ENCODE measurements at regions not wholly inside any gene's neighbourhood (a gene's known extent, or its start where the extent isn't known, plus 50 kb on each side); places are given as distances from the start of the nearest gene placed in this dataset.

GRCh38 chr10:124183617-124184016, 90.2 kb upstream of the CHST15 start:
- Histone ChIP-seq H3K9me2 (replicated peaks; ENCODE audit: low read length) (no peaks in the 10 kb centered on the region), H3K9me3 (ENCODE audit: low read length) (no peaks in the 10 kb centered on the region), H4K20me1 (ENCODE audit: low read length) (no peaks in the 10 kb centered on the region), H3K36me3 (ENCODE audit: low read depth, low read length) (no peaks in the 10 kb centered on the region), H3F3A (ENCODE audit: low read length, unreplicated experiment) (no peaks in the 10 kb centered on the region), H3K79me2 (ENCODE audit: low read length) (no peaks in the 10 kb centered on the region), H3K4me3 (ENCODE audit: low read length) (no peak overlapping the region), H3K27me3 (ENCODE audit: low read length) (no peaks in the 10 kb centered on the region), H3K9ac (ENCODE audit: low read length) (no peak overlapping the region), H3K4me1 (ENCODE audit: insufficient read depth, low read length) (peaks cover 10% of the 10 kb centered on the region; the same call in 1 of the 2 replicates), H2AFZ (ENCODE audit: low read length) (no peak overlapping the region), H3K27ac (ENCODE audit: low read length) (no peak overlapping the region), H3K4me2 (ENCODE audit: low read length) (no peak overlapping the region)
- intact Hi-C loops (cut with micrococcal nuclease): no loop called here
- DNase-seq (no peak), ATAC-seq (no peak)
- POLR2A ChIA-PET (ENCODE audit: unreplicated experiment): no interaction called here
- CTCF ChIA-PET: no interaction called here
- BruUV-seq (replicated peaks): no TSS peak
- TF ChIP-seq EZH2phosphoT487 (IDR thresholded peaks at IDR 0.05; ENCODE audit: borderline replicate concordance, low read length) (no peak), EZH2 (IDR thresholded peaks at IDR 0.05; ENCODE audit: low read length, unreplicated experiment) (no peak), CTCF (conservative IDR thresholded peaks at IDR 0.05; ENCODE audit: low read depth, low read length) (no peak)

- no peaks in the 10 kb centered on the region for H3K79me2 ChIP-seq (ENCODE audit: low read length)
- TF ChIP-seq EZH2phosphoT487 (IDR thresholded peaks at IDR 0.05; ENCODE audit: borderline replicate concordance, low read length) (no peak), CTCF (conservative IDR thresholded peaks at IDR 0.05; ENCODE audit: low read depth, low read length) (no peak), EZH2 (IDR thresholded peaks at IDR 0.05; ENCODE audit: low read length, unreplicated experiment) (no peak)
- H3K4me2 ChIP-seq (ENCODE audit: low read length): no peak overlapping the region
- H3F3A ChIP-seq (ENCODE audit: low read length, unreplicated experiment): no peaks in the 10 kb centered on the region
- CTCF ChIA-PET: no interaction called here
- H3K36me3 ChIP-seq (ENCODE audit: low read depth, low read length): no peaks in the 10 kb centered on the region
- DNase-seq (no peak), ATAC-seq (no peak)
- no peak overlapping the region for H3K4me3 ChIP-seq (ENCODE audit: low read length)
- intact Hi-C loops (cut with micrococcal nuclease): no loop called here
- H3K9me2 ChIP-seq (replicated peaks; ENCODE audit: low read length): no peaks in the 10 kb centered on the region
- H3K9me3 ChIP-seq (ENCODE audit: low read length): no peaks in the 10 kb centered on the region
- no peak overlapping the region for H3K27ac ChIP-seq (ENCODE audit: low read length)
- no peaks in the 10 kb centered on the region for H3K27me3 ChIP-seq (ENCODE audit: low read length)
- H3K4me1 ChIP-seq (ENCODE audit: insufficient read depth, low read length): peaks cover 10% of the 10 kb centered on the region; the same call in 1 of the 2 replicates
- no peaks in the 10 kb centered on the region for H4K20me1 ChIP-seq (ENCODE audit: low read length)
- POLR2A ChIA-PET (ENCODE audit: unreplicated experiment): no interaction called here
- BruUV-seq (replicated peaks): no TSS peak
- no peak overlapping the region for H2AFZ ChIP-seq (ENCODE audit: low read length)
- no peak overlapping the region for H3K9ac ChIP-seq (ENCODE audit: low read length)
Measured at GRCh38 chr10:124182088-124182541, 88.7 kb upstream of the CHST15 start.

GRCh38 chr10:124181656-124182055, 88.3 kb upstream of the CHST15 start:
- BruUV-seq (replicated peaks): no TSS peak
- POLR2A ChIA-PET (ENCODE audit: unreplicated experiment): no interaction called here
- no peaks in the 10 kb centered on the region for H3K27me3 ChIP-seq (ENCODE audit: low read length)
- H3K36me3 ChIP-seq (ENCODE audit: low read depth, low read length): no peaks in the 10 kb centered on the region
- CTCF ChIA-PET: no interaction called here
- H3K79me2 ChIP-seq (ENCODE audit: low read length): no peaks in the 10 kb centered on the region
- H3K9ac ChIP-seq (ENCODE audit: low read length): no peak overlapping the region
- ATAC-seq (no peak), DNase-seq (no peak)
- H3K4me3 ChIP-seq (ENCODE audit: low read length): no peak overlapping the region
- H2AFZ ChIP-seq (ENCODE audit: low read length): no peak overlapping the region
- H3K27ac ChIP-seq (ENCODE audit: low read length): no peak overlapping the region
- TF ChIP-seq EZH2phosphoT487 (IDR thresholded peaks at IDR 0.05; ENCODE audit: borderline replicate concordance, low read length): no peak
- no peak for TF ChIP-seq EZH2 (IDR thresholded peaks at IDR 0.05; ENCODE audit: low read length, unreplicated experiment)
- TF ChIP-seq CTCF (conservative IDR thresholded peaks at IDR 0.05; ENCODE audit: low read depth, low read length): no peak
- H3K9me3 ChIP-seq (ENCODE audit: low read length): no peaks in the 10 kb centered on the region
- no peaks in the 10 kb centered on the region for H3F3A ChIP-seq (ENCODE audit: low read length, unreplicated experiment)
- peaks cover 10% of the 10 kb centered on the region; the same call in 1 of the 2 replicates for H3K4me1 ChIP-seq (ENCODE audit: insufficient read depth, low read length)
- no peak overlapping the region for H3K4me2 ChIP-seq (ENCODE audit: low read length)
- intact Hi-C loops (cut with micrococcal nuclease): no loop called here
- no peaks in the 10 kb centered on the region for H3K9me2 ChIP-seq (replicated peaks; ENCODE audit: low read length)
- H4K20me1 ChIP-seq (ENCODE audit: low read length): no peaks in the 10 kb centered on the region
